ENCODE measurements at regions not wholly inside any gene's neighbourhood (a gene's known extent, or its start where the extent isn't known, plus 50 kb on each side); places are given as distances from the start of the nearest gene placed in this dataset.

DNA sequence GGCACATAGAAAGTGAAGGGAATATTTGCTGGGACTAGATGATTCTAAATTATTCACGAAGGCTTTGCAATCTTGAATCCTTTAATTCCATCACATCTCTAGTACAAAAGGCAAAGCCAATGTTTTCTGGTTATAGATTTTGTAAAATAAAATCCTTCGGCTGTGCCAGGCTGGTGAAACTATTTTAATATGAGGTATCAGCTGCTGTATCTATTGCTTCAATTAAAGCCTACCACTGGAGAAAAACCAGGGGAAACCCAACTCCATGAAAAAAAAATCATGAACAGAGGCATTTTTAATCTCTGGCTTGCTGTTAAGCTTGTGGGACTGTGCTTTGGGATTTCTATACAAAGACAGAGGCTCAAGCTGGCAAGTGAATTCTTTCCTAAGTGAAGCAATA lies 271.8 kb downstream of the QKI start:
- Histone ChIP-seq H3K4me3 (no peak overlapping the region), H3K9me3 (no peaks in the 10 kb centered on the region), H3K36me3 (no peaks in the 10 kb centered on the region), H3K27ac (no peak overlapping the region), H3K27me3 (no peaks in the 10 kb centered on the region), H3K4me1 (peaks cover 0 to 12% (median 0%) of the 10 kb centered on the region in 4 donors)
- TF ChIP-seq EP300 (IDR thresholded peaks at IDR 0.05) (no peak), POLR2A (IDR thresholded peaks at IDR 0.05) (no peak)
- TF ChIP-seq, protein P1, sequence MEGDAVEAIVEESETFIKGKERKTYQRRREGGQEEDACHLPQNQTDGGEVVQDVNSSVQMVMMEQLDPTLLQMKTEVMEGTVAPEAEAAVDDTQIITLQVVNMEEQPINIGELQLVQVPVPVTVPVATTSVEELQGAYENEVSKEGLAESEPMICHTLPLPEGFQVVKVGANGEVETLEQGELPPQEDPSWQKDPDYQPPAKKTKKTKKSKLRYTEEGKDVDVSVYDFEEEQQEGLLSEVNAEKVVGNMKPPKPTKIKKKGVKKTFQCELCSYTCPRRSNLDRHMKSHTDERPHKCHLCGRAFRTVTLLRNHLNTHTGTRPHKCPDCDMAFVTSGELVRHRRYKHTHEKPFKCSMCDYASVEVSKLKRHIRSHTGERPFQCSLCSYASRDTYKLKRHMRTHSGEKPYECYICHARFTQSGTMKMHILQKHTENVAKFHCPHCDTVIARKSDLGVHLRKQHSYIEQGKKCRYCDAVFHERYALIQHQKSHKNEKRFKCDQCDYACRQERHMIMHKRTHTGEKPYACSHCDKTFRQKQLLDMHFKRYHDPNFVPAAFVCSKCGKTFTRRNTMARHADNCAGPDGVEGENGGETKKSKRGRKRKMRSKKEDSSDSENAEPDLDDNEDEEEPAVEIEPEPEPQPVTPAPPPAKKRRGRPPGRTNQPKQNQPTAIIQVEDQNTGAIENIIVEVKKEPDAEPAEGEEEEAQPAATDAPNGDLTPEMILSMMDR (IDR thresholded peaks at IDR 0.05), result no peak
- WGBS, 2 donors, result 81 to 88% methylated on average over 2 of the region's 2 CpGs
- no peak for DNase-seq (ENCODE audit: low spot score in 2 of 2)

DNA sequence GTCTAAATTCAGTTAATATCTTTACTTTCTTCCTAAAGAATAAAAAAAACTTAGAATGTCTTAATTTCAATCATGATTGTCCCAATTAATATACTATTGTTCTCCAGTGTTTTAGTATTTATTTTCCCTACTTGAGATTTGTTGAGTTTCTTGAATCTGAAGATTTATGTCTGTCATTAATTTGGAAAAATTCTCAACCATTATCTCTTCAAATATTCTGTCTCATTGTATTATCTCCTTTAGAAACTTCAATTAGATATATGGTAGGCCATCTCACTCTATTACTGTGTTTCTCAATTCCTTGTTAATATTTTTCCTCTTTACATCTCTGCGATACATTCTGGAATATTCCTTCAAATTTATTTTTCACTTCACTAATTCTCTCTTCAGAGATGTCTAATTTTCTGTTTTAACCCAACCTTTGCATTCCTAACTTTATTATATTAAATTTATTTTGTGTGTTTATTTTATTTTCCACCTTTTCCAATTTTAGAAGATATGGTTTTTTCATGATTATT lies 268.6 kb downstream of the QKI start:
- Histone ChIP-seq H3K27ac (no peak overlapping the region), H3K9me3 (no peaks in the 10 kb centered on the region), H3K4me3 (no peak overlapping the region), H3K36me3 (no peaks in the 10 kb centered on the region), H3K27me3 (no peaks in the 10 kb centered on the region), H3K4me1 (peaks cover 0 to under 1% (median 0%) of the 10 kb centered on the region in 4 donors)
- no peak for TF ChIP-seq EP300 (IDR thresholded peaks at IDR 0.05)
- TF ChIP-seq, protein P1 (IDR thresholded peaks at IDR 0.05), result no peak
- no peak for TF ChIP-seq POLR2A (IDR thresholded peaks at IDR 0.05)
- 96 to 100% methylated on average over 1 of the region's 1 CpG for WGBS, 2 donors
- no peak for DNase-seq (ENCODE audit: low spot score in 2 of 2)

DNA sequence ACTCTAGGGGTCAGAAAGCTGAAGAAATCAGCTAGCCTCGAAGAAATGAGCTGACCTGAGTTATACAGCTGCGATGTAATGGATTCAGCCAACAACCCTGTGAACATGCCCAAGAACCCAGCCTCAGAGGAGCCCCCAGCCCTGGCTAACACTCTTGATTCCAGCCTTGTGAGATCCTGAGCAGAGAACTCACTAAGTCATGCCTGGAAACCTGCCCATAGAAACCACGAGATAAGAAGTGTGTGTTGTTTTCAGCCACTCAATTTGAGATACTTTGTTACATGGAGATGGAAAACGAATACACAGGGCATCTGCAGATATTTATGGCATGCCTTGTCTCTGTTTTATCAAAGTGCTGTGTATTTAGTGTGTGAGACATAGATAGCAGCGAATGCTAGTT lies 265.2 kb downstream of the QKI start:
- Histone ChIP-seq H3K9me3 (no peaks in the 10 kb centered on the region), H3K27ac (no peak overlapping the region), H3K4me1 (no peaks in the 10 kb centered on the region), H3K4me3 (no peak overlapping the region), H3K36me3 (no peaks in the 10 kb centered on the region), H3K27me3 (no peaks in the 10 kb centered on the region)
- TF ChIP-seq, protein P1 (IDR thresholded peaks at IDR 0.05), result no peak
- TF ChIP-seq EP300 (IDR thresholded peaks at IDR 0.05), result no peak
- TF ChIP-seq POLR2A (IDR thresholded peaks at IDR 0.05), result no peak
- 72 to 78% methylated on average over 5 of the region's 5 CpGs for whole genome bisulfite sequencing, 2 donors
- no peak for DNase-seq (ENCODE audit: low spot score in 2 of 2)

DNA sequence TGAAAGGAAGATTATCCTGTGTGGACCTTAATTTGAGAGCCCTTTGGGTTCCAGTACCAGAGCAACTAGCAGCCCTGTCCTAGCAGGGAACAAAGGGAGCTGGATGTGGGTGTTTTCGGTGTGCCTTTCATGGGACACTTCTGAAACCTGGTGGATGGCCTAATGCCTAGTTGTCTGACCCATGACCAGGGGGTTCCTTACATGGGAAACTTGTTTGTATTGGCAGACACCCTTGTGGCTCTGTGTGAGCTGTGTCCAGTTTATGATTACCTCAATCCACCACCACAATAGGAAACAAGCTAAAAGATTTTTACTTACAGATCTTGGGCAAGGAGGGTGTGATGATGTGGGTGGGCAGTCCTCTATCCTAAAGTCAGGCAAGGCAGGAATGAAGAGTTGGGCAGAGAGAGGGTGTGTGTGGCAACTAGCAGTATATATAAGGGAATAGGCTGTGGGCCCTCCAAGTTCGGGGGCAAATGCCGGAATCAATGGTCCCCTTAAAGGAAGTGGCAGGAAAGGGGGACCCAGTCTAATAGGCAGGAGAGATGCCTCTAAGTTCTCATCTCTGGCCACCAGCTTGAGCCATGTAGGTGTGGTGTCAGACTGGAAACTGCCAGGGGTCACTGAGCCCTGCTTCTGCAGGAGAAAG lies 264.6 kb downstream of the QKI start:
- Histone ChIP-seq H3K27me3 (no peaks in the 10 kb centered on the region), H3K9me3 (no peaks in the 10 kb centered on the region), H3K4me1 (no peaks in the 10 kb centered on the region), H3K4me3 (no peak overlapping the region), H3K36me3 (no peaks in the 10 kb centered on the region), H3K27ac (no peak overlapping the region)
- DNase-seq (ENCODE audit: low spot score in 2 of 2), result no peak
- TF ChIP-seq, protein P1 (IDR thresholded peaks at IDR 0.05), result no peak
- TF ChIP-seq POLR2A (IDR thresholded peaks at IDR 0.05) (no peak), EP300 (IDR thresholded peaks at IDR 0.05) (no peak)
- whole genome bisulfite sequencing, 2 donors, result 88 to 89% methylated on average over 3 of the region's 3 CpGs

DNA sequence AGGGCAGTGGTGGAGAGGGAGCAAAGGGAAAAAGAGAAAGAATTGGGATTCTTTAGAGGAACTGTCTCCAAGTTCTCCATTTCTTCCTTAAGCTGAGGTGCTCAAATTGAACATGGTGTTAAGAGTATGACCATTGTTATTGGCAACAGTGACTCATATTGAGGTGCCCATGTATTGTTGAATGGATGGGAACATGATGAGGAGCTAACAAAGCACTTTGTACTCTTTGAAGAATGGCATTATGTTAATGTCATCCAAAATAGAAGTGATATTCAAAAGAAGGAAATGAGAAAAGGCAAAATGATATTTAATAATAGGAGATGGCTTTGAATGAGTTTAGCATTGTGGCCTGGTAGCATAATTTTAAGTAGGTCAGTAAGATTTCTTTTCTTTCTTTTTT lies 261.1 kb downstream of the QKI start:
- no peaks in the 10 kb centered on the region for H3K9me3 ChIP-seq
- H3K4me3 ChIP-seq, result no peak overlapping the region
- no peaks in the 10 kb centered on the region for H3K27me3 ChIP-seq
- TF ChIP-seq POLR2A (IDR thresholded peaks at IDR 0.05), result no peak
- no peak for TF ChIP-seq EP300 (IDR thresholded peaks at IDR 0.05)
- TF ChIP-seq, protein P1 (IDR thresholded peaks at IDR 0.05), result no peak
- H3K36me3 ChIP-seq, result no peaks in the 10 kb centered on the region
- DNase-seq (ENCODE audit: low spot score in 2 of 2), result no peak
- no peaks in the 10 kb centered on the region for H3K4me1 ChIP-seq
- H3K27ac ChIP-seq, result no peak overlapping the region

Data from tibial nerve (tissue), 4 donors.